ACHN (cell line): ENCODE measurements at regions not wholly inside any gene's neighbourhood (a gene's known extent, or its start where the extent isn't known, plus 50 kb on each side); places are given as distances from the start of the nearest gene placed in this dataset.
A peak's percentile ranks its signal among the peaks of the same experiment; 100 is the strongest.
"Not testable (repeated sequence)": the region's sequence is repeated elsewhere in the genome, so short reads cannot be mapped to it uniquely, and the experiment has no call there.

Experiments used
- DNase-seq: peaks from one replicate; pipeline ENCODE4 v3.0.0-alpha.2; 2015
- in situ Hi-C: cut with HindIII; loops from 2 replicates; pipeline ENCODE4 v1.10.0; 2017; ENCODE audit warnings: low sequenced_read_pairs, low pct_ligation_motif_present, low pct_unique_long_range_greater_than_20kb

DNA sequence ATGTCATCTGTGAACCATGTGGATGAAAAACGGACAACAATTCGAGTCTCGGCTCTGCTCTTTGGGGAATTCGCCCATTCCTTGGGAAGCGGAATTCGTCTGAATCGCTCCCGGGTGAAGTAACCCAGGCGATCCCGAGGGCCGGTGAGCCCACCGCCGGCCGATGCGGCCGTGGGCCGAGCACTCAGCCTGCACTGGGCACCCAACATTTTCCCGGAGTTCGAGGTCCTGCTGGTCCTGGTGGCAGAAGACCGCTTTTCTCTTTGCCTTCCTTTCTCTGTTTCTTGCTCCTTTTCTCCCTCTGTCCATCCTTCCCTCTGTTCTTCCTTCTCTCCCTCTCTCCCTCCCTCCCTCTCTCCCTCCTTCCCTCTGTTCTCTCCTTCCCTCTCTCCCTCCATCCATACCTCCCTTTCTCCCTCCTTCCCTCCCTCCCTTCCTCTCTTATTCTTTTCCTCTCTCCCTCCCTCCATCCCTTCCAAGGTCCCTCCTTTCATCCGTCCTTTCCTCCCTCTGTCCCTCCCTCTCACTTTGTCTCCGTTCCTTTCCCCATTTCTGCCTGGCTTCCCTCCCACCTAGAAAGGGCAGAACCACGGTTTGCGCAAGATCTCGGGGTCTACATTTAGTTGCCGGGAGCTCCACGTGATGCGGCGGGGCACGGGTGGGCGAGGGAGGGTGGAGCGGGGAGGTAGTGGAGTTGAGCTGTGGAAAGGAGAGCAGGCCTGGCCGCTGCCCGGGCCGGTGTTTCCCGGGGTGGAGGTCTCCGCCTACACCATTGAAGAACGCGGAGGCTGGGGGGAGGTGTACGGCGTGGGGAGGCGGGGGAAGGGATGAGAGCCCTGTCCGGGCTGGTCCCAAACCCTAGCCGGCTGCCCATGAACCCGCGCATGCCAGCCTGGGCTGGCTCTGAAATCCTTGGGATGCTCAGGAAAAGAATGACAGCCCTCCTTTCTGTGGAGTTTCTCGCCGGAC, 363.8 kb upstream of the DEFB115 start:
- DNase-seq, in situ Hi-C loops: not testable (repeated sequence)

DNA sequence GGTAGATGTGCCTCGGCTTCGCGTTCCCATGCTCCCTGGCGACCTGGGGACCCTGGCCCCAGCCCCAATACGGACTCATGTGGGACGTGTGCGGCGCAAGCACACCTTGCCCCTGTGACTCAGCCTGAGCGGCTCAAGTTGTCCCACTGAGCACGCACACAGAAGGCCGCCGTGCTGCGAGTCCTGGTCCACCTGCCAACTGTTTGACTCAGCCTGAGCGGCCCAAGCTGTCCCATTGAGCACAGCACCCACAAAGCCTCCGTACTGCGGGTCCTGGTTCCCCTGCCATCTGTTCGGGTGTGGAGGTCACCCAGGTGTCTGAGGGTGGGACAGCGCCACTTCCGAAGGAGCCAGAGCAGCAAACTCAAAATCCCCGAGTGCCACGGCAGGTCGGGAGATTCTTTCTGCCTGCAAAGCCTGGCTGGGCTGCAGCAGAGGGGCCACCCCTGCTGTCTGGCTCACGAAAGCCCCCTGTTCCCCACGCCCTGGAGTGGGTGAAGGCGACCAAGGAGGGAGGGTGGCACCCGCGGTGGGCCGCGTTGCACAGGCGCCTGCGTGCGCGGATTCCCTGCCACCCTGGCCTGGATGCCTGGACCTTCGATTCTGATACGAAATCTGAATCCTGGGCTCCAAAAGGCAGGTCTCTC, 362.6 kb upstream of the DEFB115 start:
- DNase-seq, in situ Hi-C loops: not testable (repeated sequence)

DNA sequence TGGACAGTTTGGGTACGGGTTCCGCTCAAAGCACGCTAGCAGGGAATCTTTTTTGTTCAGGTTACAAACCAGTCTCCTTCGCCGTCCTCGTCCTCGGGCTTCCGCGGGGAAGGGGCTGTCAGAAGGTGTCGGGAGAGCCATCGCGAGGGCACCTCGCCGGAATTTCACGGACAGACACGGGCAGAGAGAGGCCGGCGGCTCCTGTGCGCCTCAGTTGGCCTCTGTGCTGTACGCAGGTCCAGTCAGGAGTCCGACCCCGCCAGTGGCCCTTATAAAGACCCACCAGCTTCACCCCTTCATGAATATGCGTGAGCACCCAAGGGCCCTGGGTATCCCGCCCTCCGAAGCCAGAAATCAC, 362.1 kb upstream of the DEFB115 start:
- in situ Hi-C loops, DNase-seq: not testable (repeated sequence)

DNA sequence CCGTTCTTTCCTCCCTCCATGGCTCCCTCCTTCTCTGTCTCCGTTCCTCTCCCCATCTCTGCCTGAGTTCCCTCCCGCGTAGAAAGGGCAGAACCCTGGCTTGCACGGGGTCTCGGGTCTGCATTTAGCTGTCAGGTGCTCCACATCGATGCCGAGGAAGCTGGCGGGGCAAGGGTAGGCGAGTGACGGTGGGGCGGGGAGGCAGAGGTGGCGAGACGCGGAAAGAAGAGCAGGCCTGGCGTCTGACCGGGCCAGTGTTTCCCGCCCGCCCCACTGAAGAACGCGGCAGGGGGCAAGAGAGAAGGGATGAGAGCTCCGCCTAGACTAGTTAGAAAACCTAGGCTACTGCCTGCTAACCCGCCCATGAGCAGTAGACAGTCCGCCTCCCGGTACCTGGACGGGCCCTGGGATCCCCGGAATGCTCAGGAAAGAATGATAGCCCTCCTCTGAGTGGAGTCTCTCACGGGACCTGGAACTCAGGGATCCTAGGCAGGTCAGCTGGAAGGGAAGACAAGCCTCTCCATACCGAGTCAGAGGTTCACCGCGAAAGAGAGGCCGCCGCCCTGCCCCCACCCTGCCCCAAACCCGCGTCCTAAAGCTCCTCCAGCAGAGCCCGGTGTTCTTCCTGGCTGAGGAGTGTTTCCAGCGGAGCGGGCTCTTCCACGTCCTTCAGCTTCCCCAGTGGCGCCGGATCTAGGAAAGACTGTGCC, 357.9 kb upstream of the DEFB115 start:
- peak; percentile 8 for DNase-seq
- in situ Hi-C loops = not testable (repeated sequence)

DNA sequence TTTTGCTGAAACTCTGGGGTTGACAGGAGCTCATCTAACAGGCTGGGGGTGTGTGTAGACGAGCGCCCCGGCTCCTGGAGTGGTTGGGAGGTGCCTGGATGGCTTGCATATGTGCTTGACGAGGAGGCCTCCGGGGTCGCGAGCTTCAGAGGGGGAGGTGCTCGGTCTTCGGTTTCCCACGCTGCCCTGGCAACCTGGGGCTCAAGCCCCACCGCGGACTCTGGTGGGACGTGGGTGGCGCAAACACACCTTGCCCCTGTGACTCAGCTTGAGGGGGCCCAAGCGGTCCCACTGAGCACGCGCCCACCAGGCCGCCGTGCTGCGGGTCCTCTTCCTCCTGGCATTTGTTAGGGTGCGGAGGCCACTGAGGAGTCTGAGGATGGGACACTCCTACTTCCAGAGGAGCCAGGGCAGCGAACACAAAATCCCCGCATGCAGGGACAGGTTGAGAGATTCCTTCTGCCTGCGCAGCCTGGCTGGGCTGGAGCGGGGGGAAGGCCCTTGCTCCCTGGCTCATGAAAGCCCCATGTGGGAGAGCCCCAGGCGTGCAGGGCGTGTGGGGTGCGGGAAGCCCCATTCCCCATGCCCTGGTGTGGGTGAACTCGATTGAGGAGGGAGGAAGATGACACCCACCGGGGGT, 357.3 kb upstream of the DEFB115 start:
- in situ Hi-C loops, DNase-seq: not testable (repeated sequence)

DNA sequence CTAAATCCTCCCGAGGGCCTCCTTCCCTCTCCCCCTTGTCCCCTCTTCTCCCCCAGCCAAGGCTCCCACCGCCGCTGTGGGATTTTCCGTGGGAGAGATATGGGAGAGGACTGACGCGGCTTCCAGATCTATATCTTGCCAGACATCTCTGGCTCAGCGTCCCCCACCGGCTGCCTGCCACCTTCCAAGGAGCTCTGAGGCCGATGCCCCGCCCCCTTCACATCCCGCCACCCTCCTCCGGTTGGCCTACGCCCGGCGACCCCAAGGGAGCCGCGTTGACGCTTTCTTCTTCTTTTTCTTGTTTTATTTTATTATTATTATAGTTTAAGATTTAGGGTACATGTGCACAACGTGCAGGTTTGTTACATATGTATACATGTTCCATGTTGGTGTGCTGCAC, 352.2 kb upstream of the DEFB115 start:
- in situ Hi-C loops, DNase-seq: not testable (repeated sequence)

DNA sequence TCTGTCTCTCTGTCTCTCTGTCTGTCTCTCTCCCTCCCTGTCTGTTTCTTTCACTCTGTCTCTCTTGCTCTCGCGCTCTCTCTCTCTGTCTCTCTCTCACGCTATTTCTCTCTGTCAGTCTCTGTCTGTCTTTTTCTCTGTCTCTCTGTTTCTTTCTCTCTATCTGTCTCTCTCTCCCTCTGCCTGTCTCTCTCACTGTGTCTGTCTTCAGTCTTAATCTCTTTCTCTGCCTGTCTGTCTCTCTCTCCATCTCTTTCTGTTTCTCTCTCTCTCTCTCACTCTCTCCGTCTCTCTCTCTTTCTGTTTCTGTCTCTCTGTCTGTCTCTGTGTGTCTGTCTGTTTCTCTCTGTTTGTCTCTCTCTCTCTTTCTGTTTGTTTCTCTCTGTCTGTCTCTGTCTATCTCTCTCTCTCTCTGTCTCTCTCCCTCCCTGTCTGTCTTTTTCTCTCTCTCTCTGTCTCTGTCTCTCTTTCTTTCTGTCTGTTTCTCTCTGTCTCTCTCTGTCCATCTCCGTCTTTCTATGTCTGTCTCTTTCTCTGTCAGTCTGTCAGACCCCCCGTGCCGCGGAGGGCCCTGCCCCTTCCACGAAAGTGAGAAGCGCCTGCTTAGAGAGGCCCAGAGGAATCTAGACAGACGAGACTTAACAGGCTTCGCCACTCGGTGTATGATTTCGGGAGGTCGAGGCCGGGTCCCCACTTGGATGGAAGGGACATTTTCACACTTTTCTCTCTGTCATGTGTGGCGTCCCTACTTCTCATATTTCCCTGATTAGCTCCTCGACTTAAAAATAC, 346.3 kb upstream of the DEFB115 start:
- no peak for DNase-seq
- in situ Hi-C loops = no loop called here

DNA sequence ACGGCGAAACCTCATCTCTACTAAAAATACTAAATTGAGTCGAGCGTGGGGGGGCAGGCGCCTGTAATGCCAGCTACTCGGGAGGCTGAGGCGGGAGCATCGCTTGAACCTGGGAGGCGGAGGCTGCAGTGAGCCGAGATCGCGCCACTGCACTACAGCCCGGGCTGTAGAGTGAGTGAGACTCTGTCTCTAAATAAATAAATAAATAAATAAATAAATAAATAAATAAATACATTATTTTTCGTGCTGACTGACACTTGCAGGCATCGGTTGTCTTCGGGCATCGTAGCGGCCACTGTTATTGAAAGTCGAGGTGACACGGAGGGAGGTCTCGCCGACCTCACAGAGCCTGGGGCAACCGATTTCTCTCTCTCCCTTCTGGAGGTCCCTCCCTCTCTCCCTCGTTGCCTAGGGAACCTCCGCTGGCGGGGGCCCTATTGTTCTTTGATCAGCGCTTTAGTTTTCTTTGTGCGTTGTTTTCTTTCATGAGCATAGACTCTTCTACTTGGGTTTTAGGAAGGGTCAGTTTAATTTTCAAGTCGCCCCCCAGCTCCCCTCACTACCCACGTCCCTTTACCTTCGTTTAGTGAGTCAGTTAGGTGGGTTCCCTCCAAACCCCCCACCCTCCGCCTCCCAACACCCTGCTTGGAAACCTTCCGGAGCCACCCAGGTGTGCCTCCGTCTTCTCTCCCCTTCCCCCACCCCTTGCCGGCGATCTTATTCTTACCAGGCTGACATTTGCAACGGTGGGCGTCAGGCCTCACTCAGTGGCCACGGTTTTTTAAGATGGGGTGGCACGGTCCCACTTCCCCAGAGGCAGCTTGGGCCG, 345.4 kb upstream of the DEFB115 start:
- DNase-seq, in situ Hi-C loops: not testable (repeated sequence)

DNA sequence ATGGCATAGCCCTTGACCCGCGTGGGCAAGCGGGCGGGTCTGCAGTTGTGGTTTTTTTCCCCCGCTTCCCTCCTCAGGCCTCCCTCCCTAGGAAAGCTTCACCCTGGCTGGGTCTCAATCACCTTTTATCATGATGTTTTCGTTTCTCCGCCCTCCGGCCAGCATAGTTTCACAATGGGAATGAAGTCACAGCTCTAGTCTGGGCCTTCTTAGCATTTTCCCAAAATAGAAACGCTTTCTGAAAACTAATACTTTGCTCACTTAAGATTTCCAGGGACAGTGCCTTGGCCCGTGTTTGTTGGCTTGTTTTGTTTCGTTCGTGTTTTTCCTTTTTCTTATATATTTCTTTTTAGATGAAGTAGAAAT, 344.8 kb upstream of the DEFB115 start:
- DNase-seq, in situ Hi-C loops: not testable (repeated sequence)

DNA sequence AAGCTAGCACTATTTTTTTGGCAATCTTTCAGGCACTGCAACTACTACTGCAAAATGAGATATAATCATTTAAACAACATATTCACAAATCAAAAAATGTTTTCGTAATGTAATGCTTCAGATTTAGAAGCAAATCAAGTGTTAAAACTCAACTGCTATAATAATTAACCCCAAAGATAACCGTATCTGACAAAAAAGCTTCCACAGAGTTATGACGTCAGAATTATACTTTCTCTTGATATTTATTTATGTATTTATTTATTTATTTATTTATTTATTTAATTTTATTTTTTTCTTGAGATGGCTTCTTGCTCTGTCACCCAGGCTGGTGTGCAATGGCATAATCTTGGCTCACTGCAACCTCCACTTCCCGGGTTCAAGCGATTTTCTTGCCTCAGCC, 341.1 kb upstream of the DEFB115 start:
- in situ Hi-C loops, DNase-seq: not testable (repeated sequence)

DNA sequence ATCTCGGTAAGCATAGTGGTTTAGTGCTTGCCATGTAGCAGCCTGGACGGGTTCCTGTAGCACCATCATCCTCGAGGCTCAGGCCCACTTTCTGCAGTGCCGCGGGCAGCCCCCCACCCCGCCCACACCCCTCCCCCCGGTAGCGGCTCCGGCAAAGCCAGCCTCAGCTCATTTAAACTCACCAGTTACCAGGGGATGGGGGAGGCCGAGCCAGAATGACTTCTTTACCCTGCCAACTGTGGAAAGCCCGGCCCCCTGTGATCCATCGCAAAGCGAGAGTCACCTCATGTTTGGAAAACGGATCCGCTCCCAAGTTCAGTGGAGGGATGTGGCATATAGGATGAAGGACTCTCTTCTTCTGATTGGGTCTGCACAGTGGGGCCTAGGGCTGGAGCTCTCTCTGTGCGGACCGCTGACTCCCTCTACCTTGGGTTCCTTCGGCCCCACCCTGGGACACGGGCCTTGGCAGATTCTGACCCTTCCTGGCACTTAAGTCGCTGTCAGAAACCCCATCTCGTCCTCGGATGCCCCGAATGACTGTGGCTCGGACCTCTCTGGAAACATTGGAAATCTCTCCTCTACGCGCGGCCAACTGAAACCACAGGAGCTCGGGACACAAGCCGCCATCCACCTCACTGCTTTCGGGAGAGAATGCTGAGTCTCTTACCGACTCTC, 337.8 kb upstream of the DEFB115 start:
- in situ Hi-C loops = no loop called here
- DNase-seq = no peak

DNA sequence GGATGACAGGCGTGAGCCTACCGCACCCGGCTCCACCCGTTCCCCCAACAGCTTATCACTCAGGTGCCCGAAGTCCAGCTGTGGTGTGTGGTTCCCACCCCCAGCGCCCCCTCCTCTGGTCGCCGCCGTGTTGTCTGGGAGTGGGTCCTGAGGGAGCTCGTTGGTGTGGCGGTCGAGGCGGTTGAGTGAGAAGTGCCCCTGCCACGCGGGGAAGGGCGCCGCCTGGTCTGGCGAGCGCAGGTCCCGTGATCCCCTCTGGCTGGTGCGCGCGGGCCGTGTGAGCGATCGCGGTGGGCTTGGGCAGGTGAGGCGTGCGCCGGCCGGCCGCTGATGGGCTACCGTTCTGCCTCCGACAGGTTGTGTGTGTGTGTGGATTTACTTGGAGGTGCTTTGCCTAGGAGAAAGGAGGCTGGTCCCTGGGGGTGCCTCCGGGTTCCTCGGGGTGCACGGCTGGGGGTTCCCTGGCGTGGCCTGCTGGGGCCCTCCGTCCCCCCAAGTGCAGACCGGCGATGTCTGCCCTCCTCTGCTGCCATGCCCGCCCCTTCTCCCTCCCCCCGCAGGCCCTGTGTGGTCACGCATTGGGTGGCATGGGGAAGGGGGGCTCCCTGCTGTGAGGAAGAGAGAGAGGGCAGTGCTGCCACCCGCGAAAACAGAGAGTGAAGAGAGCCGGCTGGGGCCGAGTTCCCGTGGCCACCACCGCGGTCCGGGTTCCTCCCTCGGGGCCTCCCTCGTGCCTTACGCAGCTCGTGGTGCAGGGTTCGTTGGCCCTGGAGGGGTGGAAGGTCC, 336.0 kb upstream of the DEFB115 start:
- in situ Hi-C loops = no loop called here
- DNase-seq = no peak

DNA sequence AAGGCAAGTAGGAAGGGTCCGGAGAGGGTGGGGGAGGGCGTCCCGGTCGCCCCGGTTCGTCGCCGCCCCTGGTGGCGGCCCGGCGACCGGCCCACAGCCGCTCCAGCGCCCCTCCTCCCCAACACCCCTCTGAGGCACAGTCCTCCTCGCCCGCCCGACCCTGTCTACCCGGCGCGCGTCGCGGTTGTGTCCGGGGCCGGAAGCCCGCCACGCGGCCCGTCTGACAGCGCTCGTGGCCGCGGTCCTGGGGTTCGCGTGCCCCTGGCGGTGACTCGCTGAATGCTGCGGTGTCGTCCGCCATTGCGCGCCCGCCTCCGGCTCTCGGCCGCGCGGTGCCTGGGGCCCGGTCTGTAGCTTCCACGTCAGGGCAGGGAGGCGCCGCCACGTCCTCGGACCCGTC, 335.3 kb upstream of the DEFB115 start:
- DNase-seq = no peak
- in situ Hi-C loops = no loop called here

DNA sequence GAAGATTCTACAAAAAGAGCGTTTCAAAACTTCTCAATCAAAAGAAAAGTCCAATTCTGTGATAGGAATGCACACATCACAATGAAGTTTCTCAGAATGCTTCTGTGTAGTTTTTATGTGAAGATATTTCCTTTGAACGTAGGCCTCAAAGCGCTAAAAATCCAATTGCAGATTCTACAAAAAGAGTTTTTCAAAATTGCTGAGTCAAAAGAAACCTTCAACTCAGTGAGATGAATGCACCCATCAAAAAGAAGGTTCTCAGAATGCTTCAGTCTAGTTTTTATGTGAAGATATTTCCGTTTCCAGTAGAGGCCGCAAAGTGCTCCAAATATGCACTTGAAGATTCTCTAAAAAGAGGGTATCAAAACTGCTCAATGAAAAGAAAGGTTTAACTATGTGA, 319.7 kb upstream of the DEFB115 start:
- in situ Hi-C loops = no loop called here
- no peak for DNase-seq

DNA sequence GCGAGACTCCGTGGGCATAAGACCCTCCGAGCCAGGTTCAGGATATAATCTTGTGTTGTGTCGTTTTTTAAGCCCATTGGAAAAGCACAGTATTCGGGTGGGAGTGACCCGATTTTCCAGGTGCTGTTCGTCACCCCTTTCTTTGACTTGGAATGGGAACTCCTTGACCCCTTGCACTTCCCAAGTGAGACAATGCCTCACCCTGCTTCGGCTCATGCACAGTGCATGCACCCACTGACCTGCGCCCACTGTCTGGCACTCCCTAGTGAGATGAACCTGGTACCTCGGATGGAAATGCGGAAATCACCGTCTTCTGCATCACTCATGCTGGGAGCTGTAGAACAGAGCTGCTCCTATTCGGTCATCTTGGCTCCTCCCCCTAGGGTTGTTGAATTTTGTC, 307.7 kb upstream of the DEFB115 start:
- DNase-seq = no peak
- in situ Hi-C loops = no loop called here

DNA sequence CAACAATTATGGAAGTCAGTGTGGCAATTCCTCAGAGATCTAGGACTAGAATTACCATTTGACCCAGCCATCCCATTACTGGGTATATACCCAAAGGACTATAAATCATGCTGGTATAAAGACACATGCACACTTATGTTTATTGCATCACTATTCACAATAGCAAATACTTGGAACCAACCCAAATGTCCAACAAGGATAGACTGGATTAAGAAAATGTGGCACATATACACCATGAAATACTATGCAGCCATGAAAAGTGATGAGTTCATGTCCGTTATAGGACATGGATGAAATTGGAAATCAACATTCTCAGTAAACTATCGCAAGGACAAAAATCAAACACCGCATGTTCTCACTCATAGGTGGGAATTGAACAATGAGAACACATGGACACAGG, 306.4 kb upstream of the DEFB115 start:
- DNase-seq, in situ Hi-C loops: not testable (repeated sequence)
